Trophoblast cell (in vitro differentiated cells and primary cell): ENCODE measurements at regions not wholly inside any gene's neighbourhood (a gene's known extent, or its start where the extent isn't known, plus 50 kb on each side); places are given as distances from the start of the nearest gene placed in this dataset.

Experiments used
- DNase-seq, 2 donors: peaks; one replicate each; pipeline ENCODE4 v3.0.0-alpha.2; 2016
- H2AFZ ChIP-seq: 2 replicates; pipeline ENCODE4 v1.6.1; 2013; ENCODE audit warnings: low read length, moderate library complexity, mild to moderate bottlenecking; ENCODE audit not compliant: insufficient read depth, poor library complexity
- H2AK5ac ChIP-seq: 2 replicates; pipeline ENCODE4 v1.6.1; 2013; ENCODE audit warnings: mild to moderate bottlenecking, low read length
- H2BK120ac ChIP-seq: 2 replicates; pipeline ENCODE4 v1.6.1; 2013; ENCODE audit warnings: low read length, mild to moderate bottlenecking, moderate library complexity; ENCODE audit not compliant: insufficient read depth, poor library complexity
- H2BK12ac ChIP-seq: 2 replicates; pipeline ENCODE4 v1.6.1; 2013; ENCODE audit warnings: mild to moderate bottlenecking, low read length, moderate library complexity
- H2BK5ac ChIP-seq: 2 replicates; pipeline ENCODE4 v1.6.1; 2013; ENCODE audit warnings: low read length, low read depth, moderate library complexity, mild to moderate bottlenecking; ENCODE audit not compliant: poor library complexity
- H3K14ac ChIP-seq: 2 replicates; pipeline ENCODE4 v1.6.1; 2013; ENCODE audit warnings: mild to moderate bottlenecking, low read length
- H3K18ac ChIP-seq: 2 replicates; pipeline ENCODE4 v1.6.1; 2013; ENCODE audit warnings: mild to moderate bottlenecking, low read length
- H3K23ac ChIP-seq: 2 replicates; pipeline ENCODE4 v1.6.1; 2013; ENCODE audit warnings: low read length
- H3K27ac ChIP-seq: 2 replicates; pipeline ENCODE4 v1.5.1; 2013; ENCODE audit warnings: low read depth, mild to moderate bottlenecking, inconsistent platforms, low read length, moderate library complexity
- H3K27me3 ChIP-seq: 2 replicates; pipeline ENCODE4 v1.6.1; 2013; ENCODE audit warnings: inconsistent platforms, mild to moderate bottlenecking, low read length, moderate library complexity; ENCODE audit not compliant: insufficient read depth
- H3K36me3 ChIP-seq, 2 experiments: 1 replicate in 1 of 2; 2 replicates in 1 of 2; pipeline ENCODE4 v1.6.1; 2013; ENCODE audit warnings: low read length in 2 of 2, mild to moderate bottlenecking in 2 of 2, moderate library complexity in 1 of 2; ENCODE audit not compliant: insufficient read depth in 2 of 2, control insufficient read depth in 1 of 2
- H3K4ac ChIP-seq: 2 replicates; pipeline ENCODE4 v1.6.1; 2013; ENCODE audit warnings: low read depth, mild to moderate bottlenecking, low read length, moderate library complexity
- H3K4me1 ChIP-seq, 2 experiments: 1 replicate in 1 of 2; 2 replicates in 1 of 2; pipeline ENCODE4 v1.6.1; 2013; ENCODE audit warnings: low read length in 2 of 2, mild to moderate bottlenecking in 2 of 2, moderate library complexity in 1 of 2; ENCODE audit not compliant: insufficient read depth in 2 of 2, control insufficient read depth in 1 of 2
- H3K4me2 ChIP-seq: 2 replicates; pipeline ENCODE4 v1.6.1; 2013; ENCODE audit warnings: inconsistent platforms, mild to moderate bottlenecking, low read length, moderate library complexity
- H3K4me3 ChIP-seq: 2 replicates; pipeline ENCODE4 v1.5.1; 2013; ENCODE audit warnings: mild to moderate bottlenecking, low read depth, low read length, inconsistent platforms
- H3K79me1 ChIP-seq: one replicate; pipeline ENCODE4 v1.6.1; 2013; ENCODE audit warnings: low read length
- H3K79me2 ChIP-seq: 2 replicates; pipeline ENCODE4 v1.6.1; 2013; ENCODE audit warnings: low read length, mild to moderate bottlenecking; ENCODE audit not compliant: control insufficient read depth, insufficient read depth, poor library complexity
- H3K9ac ChIP-seq: 2 replicates; pipeline ENCODE4 v1.6.1; 2013; ENCODE audit warnings: mild to moderate bottlenecking, low read length
- H3K9me3 ChIP-seq: 2 replicates; pipeline ENCODE4 v1.6.1; 2013; ENCODE audit warnings: low read depth, mild to moderate bottlenecking, control low read depth, inconsistent platforms, low read length; ENCODE audit not compliant: insufficient read depth
- H4K12ac ChIP-seq: 2 replicates; pipeline ENCODE4 v1.6.1; 2013; ENCODE audit warnings: low read depth, mild to moderate bottlenecking, low read length, moderate library complexity
- H4K8ac ChIP-seq: 2 replicates; pipeline ENCODE4 v1.6.1; 2013; ENCODE audit warnings: low read depth, mild to moderate bottlenecking, low read length, moderate library complexity
- H4K91ac ChIP-seq: one replicate; pipeline ENCODE4 v1.6.1; 2013; ENCODE audit warnings: low read depth, mild to moderate bottlenecking, low read length, moderate library complexity
- WGBS: extraction: QIAGEN DNeasy Blood & Tissue Kit; methylation state at CpG from one replicate; pipeline ENCODE4 v1.1.7; 2013; ENCODE audit warnings: missing lambda C conversion rate; ENCODE audit not compliant: insufficient read length, insufficient coverage; ENCODE audit errors: extremely low coverage; 5-methylcytosine and 5-hydroxymethylcytosine counted together

DNA sequence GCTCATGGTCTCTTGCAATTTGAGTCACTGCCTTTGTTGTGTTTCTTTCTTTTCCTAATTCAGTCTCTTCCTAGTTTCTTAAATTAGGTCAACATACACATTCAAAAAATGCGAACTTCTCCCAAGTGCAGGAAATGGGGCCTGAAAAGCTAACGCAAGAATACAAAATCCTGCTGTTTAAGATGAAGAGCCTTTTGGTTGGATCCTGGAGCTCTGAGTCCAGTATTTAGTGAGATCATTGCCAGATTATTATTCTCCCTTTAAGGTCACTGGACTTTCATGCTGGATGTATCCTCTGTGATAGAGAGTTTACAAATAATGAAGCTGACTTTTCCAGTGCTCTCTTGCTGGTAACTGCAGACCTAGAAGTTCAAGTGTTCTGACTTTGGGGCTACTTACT is 401.9 kb upstream of the MKI67 start:
- H3K4me2 ChIP-seq: no peak overlapping the region
- H2BK5ac ChIP-seq: no peak overlapping the region
- no peak overlapping the region for H2BK120ac ChIP-seq
- no peak for DNase-seq
- H2AK5ac ChIP-seq: no peak overlapping the region
- H3K9ac ChIP-seq: no peak overlapping the region
- no peaks in the 10 kb centered on the region for H3K36me3 ChIP-seq
- H3K9me3 ChIP-seq: no peaks in the 10 kb centered on the region
- H3K27me3 ChIP-seq: no peaks in the 10 kb centered on the region
- H3K79me2 ChIP-seq: peaks cover 1% of the 10 kb centered on the region
- no peak overlapping the region for H3K4me3 ChIP-seq
- H3K4me1 ChIP-seq: peaks cover under 1 to 8% of the 10 kb centered on the region in 2 experiments
- H3K27ac ChIP-seq: peak overlapping the region; percentile 26
- H4K8ac ChIP-seq: no peak overlapping the region
- H4K91ac ChIP-seq: no peak overlapping the region
- H3K18ac ChIP-seq: no peak overlapping the region
- no peak overlapping the region for H3K14ac ChIP-seq
- peaks cover 16% of the 10 kb centered on the region for H3K79me1 ChIP-seq
- H3K4ac ChIP-seq: no peak overlapping the region
- H2BK12ac ChIP-seq: no peak overlapping the region
- WGBS: no CpG with 5 or more reads among the region's 2 CpGs
- H3K23ac ChIP-seq: no peak overlapping the region
- no peak overlapping the region for H2AFZ ChIP-seq
- H4K12ac ChIP-seq: no peak overlapping the region

DNA sequence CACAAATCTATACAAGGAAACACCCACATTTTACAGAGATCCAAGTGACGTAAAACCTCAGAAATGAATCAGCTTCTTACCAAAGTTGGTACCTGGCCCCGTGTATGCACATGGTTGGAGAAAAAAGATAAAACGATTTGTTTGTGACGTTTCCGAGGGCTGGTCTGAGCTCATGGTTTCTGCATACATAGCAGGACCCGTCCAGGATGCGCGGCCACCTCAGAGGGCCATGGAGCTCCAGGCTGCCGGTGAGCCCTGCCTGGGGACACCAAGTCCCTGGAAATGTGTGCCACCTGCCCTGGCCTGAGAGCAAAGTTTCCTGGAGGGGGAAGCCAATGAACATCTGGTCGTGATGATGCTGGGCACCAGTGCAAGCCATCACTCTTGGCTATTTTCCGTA is 402.6 kb upstream of the MKI67 start:
- Histone ChIP-seq H3K27me3 (no peaks in the 10 kb centered on the region), H2BK5ac (no peak overlapping the region), H3K18ac (peak overlapping the region; percentile 26), H3K4me3 (no peak overlapping the region), H2AFZ (no peak overlapping the region), H2BK12ac (peak overlapping the region; percentile 58), H4K12ac (no peak overlapping the region), H3K27ac (no peak overlapping the region), H3K9ac (no peak overlapping the region), H4K91ac (peak overlapping the region; percentile 74), H3K36me3 (no peaks in the 10 kb centered on the region), H2BK120ac (peak overlapping the region; percentile 62), H3K4ac (no peak overlapping the region), H3K4me1 (peaks cover 0 to 8% of the 10 kb centered on the region in 2 experiments), H3K79me2 (peaks cover 1% of the 10 kb centered on the region), H3K9me3 (peaks cover 1% of the 10 kb centered on the region), H3K14ac (peak overlapping the region; percentile 19), H3K4me2 (no peak overlapping the region), H2AK5ac (no peak overlapping the region), H3K23ac (no peak overlapping the region), H3K79me1 (peaks cover 16% of the 10 kb centered on the region), H4K8ac (no peak overlapping the region)
- DNase-seq: no peak
- no CpG with 5 or more reads among the region's 11 CpGs for WGBS

DNA sequence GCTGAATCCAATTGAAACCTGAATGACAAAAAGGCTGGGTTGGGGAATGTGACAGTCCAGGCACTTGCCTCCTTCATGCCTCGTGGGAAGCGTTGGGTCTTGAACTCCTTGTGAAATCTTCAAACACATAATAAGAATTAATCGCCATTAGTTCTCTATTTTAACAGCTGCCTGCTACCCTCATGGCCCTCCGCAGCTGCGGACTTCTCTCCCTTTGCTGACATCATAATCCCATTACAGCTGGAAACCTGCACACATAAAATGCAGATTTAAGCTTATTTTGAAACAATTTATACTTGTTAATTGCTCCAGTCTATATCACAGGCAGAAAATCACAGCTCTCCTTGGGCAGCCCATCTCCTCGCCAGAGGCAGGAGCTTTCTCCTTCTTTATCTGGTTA is 403.0 kb upstream of the MKI67 start:
- no peaks in the 10 kb centered on the region for H3K36me3 ChIP-seq
- WGBS: no CpG with 5 or more reads among the region's 6 CpGs
- H3K27me3 ChIP-seq: no peaks in the 10 kb centered on the region
- no peak overlapping the region for H3K14ac ChIP-seq
- no peak overlapping the region for H3K27ac ChIP-seq
- no peak for DNase-seq
- H2AK5ac ChIP-seq: no peak overlapping the region
- H3K79me1 ChIP-seq: peaks cover 16% of the 10 kb centered on the region
- no peak overlapping the region for H3K4ac ChIP-seq
- peaks cover 1% of the 10 kb centered on the region for H3K79me2 ChIP-seq
- H2BK5ac ChIP-seq: no peak overlapping the region
- H3K4me2 ChIP-seq: no peak overlapping the region
- H2BK120ac ChIP-seq: peak overlapping the region; percentile 62
- no peak overlapping the region for H4K8ac ChIP-seq
- H2AFZ ChIP-seq: no peak overlapping the region
- H3K18ac ChIP-seq: no peak overlapping the region
- no peak overlapping the region for H4K12ac ChIP-seq
- H2BK12ac ChIP-seq: peak overlapping the region; percentile 69
- peaks cover 1% of the 10 kb centered on the region for H3K9me3 ChIP-seq
- no peak overlapping the region for H3K9ac ChIP-seq
- H3K4me1 ChIP-seq: peaks cover 0 to 8% of the 10 kb centered on the region in 2 experiments
- no peak overlapping the region for H3K23ac ChIP-seq
- H3K4me3 ChIP-seq: no peak overlapping the region
- peak overlapping the region; percentile 74 for H4K91ac ChIP-seq

DNA sequence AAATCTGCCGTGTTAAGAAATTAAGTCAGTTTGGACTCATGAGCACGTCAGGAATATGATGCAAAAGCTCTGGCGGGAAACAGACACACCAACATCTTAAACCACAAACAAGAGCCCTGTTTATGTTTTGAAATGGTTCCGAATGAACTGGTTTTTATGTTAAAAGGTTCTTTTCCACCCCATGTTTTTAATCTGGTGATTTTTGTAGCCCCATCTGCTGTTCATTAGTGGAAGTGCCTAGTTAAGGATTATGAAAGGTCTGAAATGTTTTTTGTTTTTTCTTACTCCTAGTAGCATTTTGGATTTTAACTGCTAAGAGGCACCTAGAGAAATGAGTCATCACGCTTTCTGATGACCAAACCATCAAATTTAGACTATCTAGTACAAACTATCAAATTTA is 404.1 kb upstream of the MKI67 start:
- peaks cover 2 to 12% of the 10 kb centered on the region in 2 experiments for H3K4me1 ChIP-seq
- H2BK5ac ChIP-seq: no peak overlapping the region
- peaks cover 16% of the 10 kb centered on the region for H3K79me1 ChIP-seq
- no peak overlapping the region for H3K4ac ChIP-seq
- H4K8ac ChIP-seq: no peak overlapping the region
- no peak overlapping the region for H3K4me2 ChIP-seq
- H3K23ac ChIP-seq: no peak overlapping the region
- H3K9ac ChIP-seq: no peak overlapping the region
- no peak overlapping the region for H3K4me3 ChIP-seq
- H3K14ac ChIP-seq: no peak overlapping the region
- no peak overlapping the region for H3K27ac ChIP-seq
- no peak overlapping the region for H4K91ac ChIP-seq
- H2AFZ ChIP-seq: no peak overlapping the region
- peaks cover 1% of the 10 kb centered on the region for H3K9me3 ChIP-seq
- H2BK12ac ChIP-seq: no peak overlapping the region
- no CpG with 5 or more reads among the region's 5 CpGs for WGBS
- no peaks in the 10 kb centered on the region for H3K27me3 ChIP-seq
- H2BK120ac ChIP-seq: no peak overlapping the region
- H4K12ac ChIP-seq: no peak overlapping the region
- no peak overlapping the region for H3K18ac ChIP-seq
- H3K79me2 ChIP-seq: peaks cover 1% of the 10 kb centered on the region
- peak in 1 of 2 donors; percentile 66 for DNase-seq
- no peak overlapping the region for H2AK5ac ChIP-seq
- no peaks in the 10 kb centered on the region for H3K36me3 ChIP-seq
